22Rv1 (cell line): ENCODE measurements at regions not wholly inside any gene's neighbourhood (a gene's known extent, or its start where the extent isn't known, plus 50 kb on each side); places are given as distances from the start of the nearest gene placed in this dataset.

ENCODE experiments used
- ZFX ChIP-seq: fragments of 450-650 bp; IDR thresholded peaks from 2 replicates; pipeline ENCODE4 v1.6.1; 2017; ENCODE audit warnings: antibody characterized with exemption, borderline replicate concordance
- TF ChIP-seq, protein P1 (sequence below): fragments of 450-650 bp; IDR thresholded peaks from 2 replicates; pipeline ENCODE4 v1.5.1; 2017; ENCODE audit warnings: mild to moderate bottlenecking

DNA sequence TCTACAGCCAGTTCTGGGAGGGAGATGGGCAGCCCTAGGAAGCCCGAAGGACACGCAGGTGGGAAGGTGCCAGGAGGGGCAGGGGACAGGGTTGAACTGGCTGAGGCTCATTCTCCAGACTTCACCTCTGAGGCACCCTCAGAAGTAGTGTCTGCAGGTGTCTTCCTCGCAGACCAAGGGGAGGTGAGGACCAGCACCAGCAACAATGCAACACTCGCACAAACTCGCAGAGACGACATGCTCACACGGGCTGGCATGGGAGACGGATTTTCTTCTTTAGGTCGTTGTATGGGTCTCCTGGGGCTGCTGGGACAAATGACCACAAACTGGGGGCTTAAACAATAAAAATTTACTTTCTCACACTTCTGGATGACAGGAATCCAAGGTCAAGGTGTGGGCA lies 132.2 kb upstream of the FOXF1 start:
- TF ChIP-seq, protein P1, sequence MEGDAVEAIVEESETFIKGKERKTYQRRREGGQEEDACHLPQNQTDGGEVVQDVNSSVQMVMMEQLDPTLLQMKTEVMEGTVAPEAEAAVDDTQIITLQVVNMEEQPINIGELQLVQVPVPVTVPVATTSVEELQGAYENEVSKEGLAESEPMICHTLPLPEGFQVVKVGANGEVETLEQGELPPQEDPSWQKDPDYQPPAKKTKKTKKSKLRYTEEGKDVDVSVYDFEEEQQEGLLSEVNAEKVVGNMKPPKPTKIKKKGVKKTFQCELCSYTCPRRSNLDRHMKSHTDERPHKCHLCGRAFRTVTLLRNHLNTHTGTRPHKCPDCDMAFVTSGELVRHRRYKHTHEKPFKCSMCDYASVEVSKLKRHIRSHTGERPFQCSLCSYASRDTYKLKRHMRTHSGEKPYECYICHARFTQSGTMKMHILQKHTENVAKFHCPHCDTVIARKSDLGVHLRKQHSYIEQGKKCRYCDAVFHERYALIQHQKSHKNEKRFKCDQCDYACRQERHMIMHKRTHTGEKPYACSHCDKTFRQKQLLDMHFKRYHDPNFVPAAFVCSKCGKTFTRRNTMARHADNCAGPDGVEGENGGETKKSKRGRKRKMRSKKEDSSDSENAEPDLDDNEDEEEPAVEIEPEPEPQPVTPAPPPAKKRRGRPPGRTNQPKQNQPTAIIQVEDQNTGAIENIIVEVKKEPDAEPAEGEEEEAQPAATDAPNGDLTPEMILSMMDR = no peak
- no peak for TF ChIP-seq ZFX
